Dedifferentiated amniotic fluid mesenchymal stem cell (primary cell): ENCODE measurements at regions not wholly inside any gene's neighbourhood (a gene's known extent, or its start where the extent isn't known, plus 50 kb on each side); places are given as distances from the start of the nearest gene placed in this dataset.
A peak's percentile ranks its signal among the peaks of the same experiment; 100 is the strongest.
"Not testable (repeated sequence)": the region's sequence is repeated elsewhere in the genome, so short reads cannot be mapped to it uniquely, and the experiment has no call there.

Experiments used
- DNase-seq: peaks from one replicate; pipeline ENCODE4 v3.0.0-alpha.2; 2016; ENCODE audit errors: extremely low spot score

GRCh38 chr9:115799734-115800133 lies 353.9 kb upstream of the PAPPA start:
- no peak for DNase-seq

- DNase-seq = no peak
Measured at GRCh38 chr9:115804206-115804605, 349.4 kb upstream of the PAPPA start.

DNA sequence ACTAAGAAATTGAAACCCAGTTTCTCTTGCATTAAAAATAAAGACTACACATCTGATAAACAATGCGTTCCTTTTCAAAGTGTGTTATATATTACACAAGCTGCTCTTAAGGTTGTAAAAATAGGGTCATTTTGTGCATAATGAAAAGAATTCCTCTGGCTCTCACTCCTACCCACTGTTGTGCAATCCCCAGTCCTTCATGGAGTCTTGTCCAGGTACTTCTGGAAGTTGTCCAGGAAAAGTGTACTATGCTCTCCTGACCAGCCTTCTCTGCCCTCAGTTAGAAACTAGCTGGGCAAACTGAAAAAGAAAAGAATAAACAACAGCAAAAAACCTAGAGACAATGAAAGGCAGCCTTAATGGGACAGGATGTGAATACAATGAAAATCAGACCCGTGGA lies 345.5 kb upstream of the PAPPA start:
- DNase-seq = no peak

DNA sequence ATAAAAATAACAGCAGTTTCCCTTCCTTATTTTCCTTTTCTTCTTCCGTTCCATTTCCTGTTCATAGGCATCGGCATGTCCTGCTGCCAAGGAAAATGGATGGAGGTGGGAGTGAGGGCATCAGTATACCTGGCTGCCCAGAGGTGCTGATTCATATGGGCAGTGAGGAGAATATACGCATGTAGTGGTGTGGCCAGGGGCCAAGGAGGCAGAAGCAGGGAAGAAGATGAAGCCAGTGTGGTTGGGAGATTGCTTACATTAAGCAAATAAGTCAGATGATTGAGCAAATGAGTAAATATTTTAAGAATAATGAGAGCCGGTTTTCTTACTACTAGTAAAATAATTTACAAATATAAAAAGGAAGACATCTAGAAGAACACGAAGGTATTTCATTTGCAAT lies 344.9 kb upstream of the PAPPA start:
- DNase-seq = no peak

GRCh38 chr9:115810166-115810565 lies 343.4 kb upstream of the PAPPA start:
- no peak for DNase-seq

DNA sequence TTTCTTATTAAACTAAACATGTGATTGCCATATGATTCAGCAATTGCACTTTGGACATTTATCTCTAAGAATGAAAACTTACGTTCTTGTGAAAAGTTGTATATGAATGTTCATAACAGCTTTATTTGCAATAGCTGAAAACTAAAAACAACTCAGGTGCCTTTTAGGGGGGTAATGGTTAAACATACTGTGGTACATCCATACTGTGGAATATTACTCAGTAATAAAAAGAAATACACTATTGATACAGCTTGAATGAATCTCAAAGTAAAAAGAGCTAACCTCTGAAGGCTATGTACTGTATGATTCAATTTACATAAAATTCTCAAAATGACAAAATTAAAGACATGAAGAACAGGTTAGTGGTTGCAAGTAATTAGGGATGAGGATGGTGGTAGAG lies 339.5 kb upstream of the PAPPA start:
- no peak for DNase-seq

GRCh38 chr9:115815786-115816185 lies 337.8 kb upstream of the PAPPA start:
- DNase-seq = no peak

DNA sequence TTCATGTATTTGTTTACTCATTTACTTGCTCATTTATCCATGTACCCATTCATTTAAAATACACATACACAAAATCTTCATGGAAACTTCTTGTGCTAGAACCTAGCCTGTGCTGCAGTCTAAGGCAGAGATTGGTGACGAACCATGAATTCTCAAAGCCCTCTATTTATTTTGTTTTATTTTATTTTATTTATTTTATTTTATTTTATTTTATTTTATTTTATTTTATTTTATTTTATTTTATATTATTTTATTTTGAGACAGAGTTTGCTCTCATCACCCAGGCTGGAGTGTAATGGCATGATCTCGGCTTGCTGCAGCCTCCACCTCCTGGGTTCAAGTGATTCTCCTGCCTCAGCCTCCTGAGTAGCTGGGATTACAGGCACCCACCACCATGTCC lies 334.9 kb upstream of the PAPPA start:
- DNase-seq = not testable (repeated sequence)

GRCh38 chr9:115832031-115832430 lies 321.6 kb upstream of the PAPPA start:
- no peak for DNase-seq

DNA sequence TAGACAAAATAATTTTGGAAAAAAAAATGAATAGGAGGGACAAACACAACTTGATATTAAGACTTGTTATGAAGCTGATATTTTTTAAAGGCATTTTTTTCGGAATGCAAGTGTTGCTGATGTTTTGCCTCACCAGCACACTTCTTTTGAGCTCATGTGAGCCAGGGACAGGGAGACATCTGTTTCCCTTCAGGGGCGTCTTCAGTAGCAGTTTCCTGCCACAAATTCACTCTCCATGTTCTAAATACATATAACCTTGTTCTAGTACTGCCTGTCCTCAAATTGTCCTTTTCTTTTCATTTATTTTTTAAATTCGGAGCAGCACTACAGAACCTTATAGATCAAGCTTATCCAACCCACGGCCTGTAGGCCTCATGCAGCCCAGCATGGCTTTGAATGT lies 316.0 kb upstream of the PAPPA start:
- no peak for DNase-seq

GRCh38 chr9:115838417-115838816 lies 315.2 kb upstream of the PAPPA start:
- DNase-seq = no peak

DNA sequence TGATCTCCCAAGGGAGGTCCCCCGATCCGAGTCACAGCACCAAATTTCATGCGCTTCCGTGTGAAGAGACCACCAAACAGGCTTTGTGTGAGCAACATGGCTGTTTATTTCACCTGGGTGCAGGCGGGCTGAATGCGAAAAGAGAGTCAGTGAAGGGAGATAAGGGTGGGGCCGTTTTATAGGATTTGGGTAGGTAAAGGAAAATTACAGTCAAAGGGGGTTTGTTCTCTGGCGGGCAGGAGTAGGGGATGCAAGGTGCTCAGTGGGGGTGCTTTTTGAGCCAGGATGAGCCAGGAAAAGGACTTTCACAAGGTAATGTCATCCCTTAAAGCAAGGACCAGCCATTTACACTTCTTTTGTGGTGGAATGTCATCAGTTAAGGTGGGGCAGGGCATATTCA lies 309.2 kb upstream of the PAPPA start:
- not testable (repeated sequence) for DNase-seq

- DNase-seq = no peak
Measured at GRCh38 chr9:115845648-115846312, 307.8 kb upstream of the PAPPA start.

- DNase-seq = peak; percentile 29
Measured at GRCh38 chr9:115847216-115847615, 306.4 kb upstream of the PAPPA start.

DNA sequence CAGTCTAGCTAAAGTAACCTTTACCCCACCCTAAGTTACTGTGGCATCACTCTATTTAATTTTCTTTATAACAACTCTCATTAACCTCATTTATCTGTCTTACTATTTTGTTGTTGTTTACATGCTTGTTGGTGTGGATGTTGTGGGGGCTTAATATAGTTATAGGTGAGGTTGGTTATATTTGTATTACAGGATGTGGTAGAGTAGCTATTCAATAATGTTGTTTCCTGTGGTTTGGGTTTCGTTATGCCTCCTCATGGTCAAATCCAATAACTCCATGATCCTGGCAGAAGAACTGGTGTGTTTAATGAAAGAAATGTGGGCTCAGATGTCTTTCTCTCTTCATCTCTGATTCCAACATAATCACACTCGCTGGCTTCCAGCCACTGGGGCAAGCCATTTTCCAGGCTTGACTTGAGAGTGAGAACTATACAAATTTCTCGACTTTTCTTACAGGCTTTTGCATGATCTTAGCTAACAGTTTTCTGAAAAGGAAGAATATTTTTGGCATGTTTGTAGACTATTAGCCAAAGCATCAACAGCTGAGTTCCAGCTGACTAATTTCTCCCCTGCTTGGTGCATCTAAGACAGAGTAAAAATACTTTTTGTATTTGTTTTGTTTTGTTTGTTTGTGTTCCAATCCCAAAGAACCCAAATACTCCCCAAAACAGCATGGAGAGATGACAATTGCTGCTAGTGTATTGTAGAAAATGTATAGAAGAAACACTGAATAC lies 303.7 kb upstream of the PAPPA start:
- peak; percentile 16 for DNase-seq

GRCh38 chr9:115850548-115851304 lies 302.9 kb upstream of the PAPPA start:
- DNase-seq = peak; percentile 20

DNA sequence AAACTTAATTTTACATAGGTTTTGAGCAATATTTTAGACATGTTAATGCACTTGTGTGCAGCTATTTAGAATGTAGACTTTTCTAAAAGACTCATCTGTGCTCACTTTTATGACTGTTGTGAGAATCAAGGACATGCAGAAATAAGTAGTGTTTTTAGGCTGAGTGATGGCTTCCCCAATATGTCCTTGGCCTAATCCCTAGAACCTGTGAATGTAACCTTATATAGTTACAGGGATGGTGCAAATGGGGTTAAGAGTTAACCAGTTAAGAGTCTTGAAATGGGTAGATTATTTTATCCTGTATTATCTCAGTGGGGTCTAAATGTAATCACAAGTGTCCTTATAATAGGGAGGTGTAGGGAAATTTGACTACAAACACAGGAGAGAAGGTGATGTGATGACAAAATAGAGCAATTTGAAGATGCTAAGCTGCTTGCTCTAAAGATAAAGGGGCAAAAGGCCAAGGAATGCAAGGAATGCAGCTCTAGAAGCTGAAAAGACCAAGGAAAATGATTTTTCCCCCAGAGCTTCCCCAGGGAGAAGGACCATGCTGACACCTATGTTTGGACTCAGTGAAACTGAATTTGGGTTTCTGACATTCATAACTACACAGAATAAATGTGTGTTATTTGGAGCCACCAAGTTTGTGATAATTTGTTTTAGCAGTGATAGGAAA lies 298.0 kb upstream of the PAPPA start:
- peak; percentile 14 for DNase-seq

- DNase-seq = peak; percentile 13
Measured at GRCh38 chr9:115858421-115858820, 295.2 kb upstream of the PAPPA start.

DNA sequence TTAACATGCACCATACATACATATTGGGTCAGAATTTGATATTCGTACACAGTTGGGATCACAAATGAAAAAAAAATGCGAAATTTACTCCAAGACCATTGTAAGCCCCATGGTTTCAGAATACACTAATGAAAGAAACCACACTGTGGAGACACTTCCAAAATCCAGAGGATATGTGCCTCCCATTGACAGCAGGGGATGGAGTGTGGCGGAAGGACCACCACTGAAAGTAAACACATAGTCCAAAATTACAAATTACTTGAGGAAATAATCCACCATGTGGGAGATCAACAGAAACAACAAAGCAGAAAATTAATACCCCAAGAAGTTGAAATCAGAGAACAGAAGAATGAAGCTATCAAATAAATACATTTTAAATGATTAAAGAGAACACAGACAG lies 291.6 kb upstream of the PAPPA start:
- DNase-seq = peak; percentile 9

- peak; percentile 12 for DNase-seq
Measured at GRCh38 chr9:115864581-115864980, 289.0 kb upstream of the PAPPA start.

- DNase-seq = no peak
Measured at GRCh38 chr9:115867326-115867725, 286.3 kb upstream of the PAPPA start.

- DNase-seq = no peak
Measured at GRCh38 chr9:115877852-115878438, 275.6 kb upstream of the PAPPA start.
